Nephron progenitor cell (in vitro differentiated cells): ENCODE measurements at regions not wholly inside any gene's neighbourhood (a gene's known extent, or its start where the extent isn't known, plus 50 kb on each side); places are given as distances from the start of the nearest gene placed in this dataset.

Source experiments
- DNase-seq: peaks from one replicate; pipeline ENCODE4 v3.0.0; 2021
- H3K27ac Mint-ChIP-seq: 2 replicates; pipeline ENCODE4 v1.8.0; 2021; ENCODE audit warnings: mild to moderate bottlenecking, moderate library complexity, mixed read lengths
- H3K27me3 Mint-ChIP-seq: 2 replicates; pipeline ENCODE4 v1.8.0; 2021; ENCODE audit warnings: mild to moderate bottlenecking, low read depth, mixed read lengths; ENCODE audit not compliant: poor library complexity
- H3K36me3 Mint-ChIP-seq: 2 replicates; pipeline ENCODE4 v1.8.0; 2021; ENCODE audit warnings: low read depth, mixed read lengths
- H3K4me1 Mint-ChIP-seq: 2 replicates; pipeline ENCODE4 v1.8.0; 2021; ENCODE audit warnings: mixed read lengths
- H3K4me3 Mint-ChIP-seq: 2 replicates; pipeline ENCODE4 v1.8.0; 2021; ENCODE audit warnings: mild to moderate bottlenecking, moderate library complexity, mixed read lengths
- H3K9me3 Mint-ChIP-seq: 2 replicates; pipeline ENCODE4 v1.8.0; 2021; ENCODE audit warnings: mild to moderate bottlenecking, moderate library complexity, mixed read lengths
- CTCF ChIP-seq: fragments of 200-600 bp; sonication (generic); IDR thresholded peaks from 2 replicates; pipeline ENCODE4 v1.5.0; 2021; ENCODE audit warnings: antibody characterized with exemption

- peaks cover 11% of the 10 kb centered on the region for H3K4me1 Mint-ChIP-seq
- H3K4me3 Mint-ChIP-seq = no peak overlapping the region
- H3K27me3 Mint-ChIP-seq = no peaks in the 10 kb centered on the region
- H3K27ac Mint-ChIP-seq = no peak overlapping the region
- TF ChIP-seq CTCF = no peak
- no peak for DNase-seq
- no peaks in the 10 kb centered on the region for H3K36me3 Mint-ChIP-seq
- no peaks in the 10 kb centered on the region for H3K9me3 Mint-ChIP-seq
These were observed 698.1 kb downstream of the DHX35 start for GRCh38 chr20:39660226-39660625.

GRCh38 chr20:39658662-39659409 is 696.7 kb downstream of the DHX35 start:
- no peaks in the 10 kb centered on the region for H3K36me3 Mint-ChIP-seq
- H3K9me3 Mint-ChIP-seq = no peaks in the 10 kb centered on the region

GRCh38 chr20:39654171-39654570 is 692.0 kb downstream of the DHX35 start:
- peaks cover 6% of the 10 kb centered on the region for H3K27me3 Mint-ChIP-seq
- no peaks in the 10 kb centered on the region for H3K9me3 Mint-ChIP-seq
- H3K4me3 Mint-ChIP-seq = no peak overlapping the region
- no peak for DNase-seq
- H3K36me3 Mint-ChIP-seq = no peaks in the 10 kb centered on the region
- H3K27ac Mint-ChIP-seq = no peak overlapping the region
- H3K4me1 Mint-ChIP-seq = peaks cover 57% of the 10 kb centered on the region
- TF ChIP-seq CTCF = no peak

More at GRCh38 chr20:39658662-39659409, 696.7 kb downstream of the DHX35 start:
- no peak for TF ChIP-seq CTCF
- Mint-ChIP-seq H3K27me3 (no peaks in the 10 kb centered on the region), H3K4me3 (no peak overlapping the region), H3K4me1 (peaks cover 23% of the 10 kb centered on the region), H3K27ac (no peak overlapping the region)
- no peak for DNase-seq

- peak; percentile 44 for DNase-seq
- peak overlapping the region; percentile 64 for H3K4me3 Mint-ChIP-seq
- no peaks in the 10 kb centered on the region for H3K36me3 Mint-ChIP-seq
- peak overlapping the region; percentile 80 for H3K27ac Mint-ChIP-seq
- H3K4me1 Mint-ChIP-seq = peaks cover 75% of the 10 kb centered on the region
- TF ChIP-seq CTCF = no peak
- no peaks in the 10 kb centered on the region for H3K9me3 Mint-ChIP-seq
- H3K27me3 Mint-ChIP-seq = peaks cover 6% of the 10 kb centered on the region
These were observed 689.6 kb downstream of the DHX35 start for GRCh38 chr20:39651645-39652325.

GRCh38 chr20:39646874-39647413 is 684.8 kb downstream of the DHX35 start:
- Mint-ChIP-seq H3K27ac (no peak overlapping the region), H3K36me3 (no peaks in the 10 kb centered on the region), H3K4me1 (peaks cover 72% of the 10 kb centered on the region), H3K27me3 (peaks cover 3% of the 10 kb centered on the region), H3K4me3 (no peak overlapping the region), H3K9me3 (no peaks in the 10 kb centered on the region)
- DNase-seq = no peak
- TF ChIP-seq CTCF = no peak
